Panc1 (cell line): ENCODE measurements at regions not wholly inside any gene's neighbourhood (a gene's known extent, or its start where the extent isn't known, plus 50 kb on each side); places are given as distances from the start of the nearest gene placed in this dataset.

Source experiments
- ATAC-seq: fragments of 200-7000 bp; cut with Tn5 transposase; 2 replicates; pipeline ENCODE4 v1.9.1; 2020; ENCODE audit warnings: mild to moderate bottlenecking, moderate library complexity
- BruUV-seq: library from RNA; stranded (reverse); fragments of 400-500 nt; replicated peaks from 2 replicates; lab custom pipeline; 2021; lab: Mats Ljungman, UMichigan
- CTCF ChIA-PET: fragments of 300-600 bp; sonication (Branson Sonifier 250); formaldehyde crosslinking; loops from one replicate; lab custom pipeline; 2022; ENCODE audit warnings: antibody characterized with exemption; lab: Charles Lee
- POLR2A ChIA-PET: fragments of 300-600 bp; sonication (Branson Sonifier 250); formaldehyde crosslinking; loops from one replicate; lab custom pipeline; 2022; ENCODE audit warnings: antibody characterized with exemption; lab: Charles Lee
- DNase-seq: peaks from one replicate; pipeline ENCODE4 v3.0.0-alpha.2; 2010; ENCODE audit warnings: low read depth, low spot score
- H3K27ac ChIP-seq: 2 replicates; pipeline ENCODE4 v1.5.1; 2011; ENCODE audit warnings: mild to moderate bottlenecking, low read length, inconsistent platforms
- H3K27me3 ChIP-seq: fragments of 200-500 bp; sonication (Bioruptor generic); 2 replicates; pipeline ENCODE4 v1.6.0; 2014; ENCODE audit warnings: low read length, inconsistent platforms; ENCODE audit not compliant: control insufficient read depth, insufficient read depth
- H3K36me3 ChIP-seq: fragments of 200-500 bp; sonication (Bioruptor generic); 2 replicates; pipeline ENCODE4 v1.5.1; 2014; ENCODE audit warnings: inconsistent platforms, mild to moderate bottlenecking, low read length, moderate library complexity; ENCODE audit not compliant: control insufficient read depth, insufficient read depth
- H3K4me1 ChIP-seq: 2 replicates; pipeline ENCODE4 v1.5.1; 2011; ENCODE audit warnings: inconsistent platforms, mild to moderate bottlenecking, low read length, moderate library complexity; ENCODE audit not compliant: control insufficient read depth, insufficient read depth
- H3K4me3 ChIP-seq, 2 experiments: 2 replicates each; pipeline ENCODE4 v1.5.1; 2011 to 2012; ENCODE audit warnings: low read depth in 2 of 2, low read length in 2 of 2, mild to moderate bottlenecking in 2 of 2, inconsistent platforms in 1 of 2, moderate library complexity in 1 of 2
- H3K9me3 ChIP-seq: fragments of 200-500 bp; sonication (Bioruptor generic); 2 replicates; pipeline ENCODE4 v1.5.1; 2014; ENCODE audit warnings: low read depth, mild to moderate bottlenecking, inconsistent platforms, low read length, moderate library complexity; ENCODE audit not compliant: control insufficient read depth, insufficient read depth
- CTCF ChIP-seq: fragments of 450-650 bp; IDR thresholded peaks from 2 replicates; pipeline ENCODE4 v1.5.1; 2017; ENCODE audit warnings: mild to moderate bottlenecking
- POLR2AphosphoS5 ChIP-seq: IDR thresholded peaks from 2 replicates; pipeline ENCODE4 v1.6.1; 2012; ENCODE audit warnings: mild to moderate bottlenecking, low read depth, low read length, moderate library complexity
- REST ChIP-seq, 2 experiments: IDR thresholded peaks; 2 replicates each; pipeline ENCODE4 v1.6.1; 2011 to 2012; ENCODE audit warnings: low read depth in 2 of 2, control low read depth in 1 of 2, low read length in 1 of 2, mild to moderate bottlenecking in 1 of 2, moderate library complexity in 1 of 2; ENCODE audit not compliant: insufficient read depth in 1 of 2
- SIN3A ChIP-seq: IDR thresholded peaks from 2 replicates; pipeline ENCODE4 v1.6.1; 2012; ENCODE audit warnings: low read depth, mild to moderate bottlenecking, low read length, moderate library complexity, borderline replicate concordance; ENCODE audit not compliant: insufficient read depth
- TCF7L2 ChIP-seq: IDR thresholded peaks from 2 replicates; pipeline ENCODE4 v1.6.1; 2011; ENCODE audit warnings: mild to moderate bottlenecking, low read depth, low read length, inconsistent platforms
- in situ Hi-C: cut with HindIII; loops from 2 replicates; pipeline ENCODE4 v1.10.0; 2016; ENCODE audit warnings: low sequenced_read_pairs, low pct_unique_long_range_greater_than_20kb
- intact Hi-C: fragments of 100-400 bp; cut with micrococcal nuclease; formaldehyde crosslinking; loops from one replicate; pipeline ENCODE4 v1.10.0; 2022; ENCODE audit not compliant: unreplicated experiment

- intact Hi-C loops: no loop called here
- no peaks in the 10 kb centered on the region for H3K27me3 ChIP-seq
- no TSS peak for BruUV-seq
- no peak for TF ChIP-seq POLR2AphosphoS5
- no peak for TF ChIP-seq SIN3A
- TF ChIP-seq TCF7L2: no peak
- no peak for TF ChIP-seq CTCF
- no peak for TF ChIP-seq REST (IDR thresholded peaks at IDR 0.05; ENCODE audit: insufficient read depth in 1 of 2, low read depth in 2 of 2, low read length in 1 of 2)
- POLR2A ChIA-PET: interaction anchor here (0.8 kb wide), 1 partner anchor 17 kb away, joined by 3 read pairs; no protein-coding TSS in a partner anchor
- CTCF ChIA-PET: no interaction called here
- H3K27ac ChIP-seq: peak overlapping the region; percentile 94
- peaks cover 46% of the 10 kb centered on the region for H3K4me1 ChIP-seq
- no peaks in the 10 kb centered on the region for H3K36me3 ChIP-seq
- in situ Hi-C loops: no loop called here
- no peak overlapping the region for H3K4me3 ChIP-seq
- peaks cover 12% of the 10 kb centered on the region; the same call in 1 of the 2 replicates for H3K9me3 ChIP-seq
- DNase-seq (no peak), ATAC-seq (peak; percentile 47)
These were observed 148.7 kb upstream of the KRR1 start for GRCh38 chr12:75660107-75660530.

GRCh38 chr12:75658901-75659823 lies 147.8 kb upstream of the KRR1 start:
- DNase-seq (no peak), ATAC-seq (peak; percentile 81)
- TF ChIP-seq SIN3A (no peak), TCF7L2 (peak; percentile 71)
- Histone ChIP-seq H3K9me3 (peaks cover 12% of the 10 kb centered on the region; the same call in 1 of the 2 replicates), H3K36me3 (no peaks in the 10 kb centered on the region), H3K27ac (peak overlapping the region; percentile 94), H3K4me3 (no peak overlapping the region), H3K4me1 (peaks cover 46% of the 10 kb centered on the region), H3K27me3 (no peaks in the 10 kb centered on the region)
- ChIA-PET CTCF (no interaction called here), POLR2A (no interaction called here)
- in situ Hi-C loops (no loop called here), intact Hi-C loops (no loop called here)
- no TSS peak for BruUV-seq
